ENCODE measurements at regions not wholly inside any gene's neighbourhood (a gene's known extent, or its start where the extent isn't known, plus 50 kb on each side); places are given as distances from the start of the nearest gene placed in this dataset.

GRCh38 chr16:48471435-48471834, 86.2 kb upstream of the SIAH1 start:
- ChIA-PET POLR2A (no interaction called here), CTCF (interaction anchor here (1.0 to 1.8 kb wide), 4 partner anchors 151 to 306 kb away, joined by 3 to 7 read pairs (median 4); no protein-coding TSS in a partner anchor)
- Mint-ChIP-seq H3K27me3 (ENCODE audit: low read depth) (no peaks in the 10 kb centered on the region), H3K4me3 (no peak overlapping the region), H3K27ac (no peak overlapping the region), H3K4me1 (no peaks in the 10 kb centered on the region), H3K9me3 (peaks cover 13% of the 10 kb centered on the region), H3K36me3 (no peaks in the 10 kb centered on the region)
- no peak for ATAC-seq
- no peak for DNase-seq (ENCODE audit: low spot score)
- TF ChIP-seq ZNF232 (CRISPR knock-in tag; IDR thresholded peaks at IDR 0.05), result no peak
- TF ChIP-seq, protein P1, sequence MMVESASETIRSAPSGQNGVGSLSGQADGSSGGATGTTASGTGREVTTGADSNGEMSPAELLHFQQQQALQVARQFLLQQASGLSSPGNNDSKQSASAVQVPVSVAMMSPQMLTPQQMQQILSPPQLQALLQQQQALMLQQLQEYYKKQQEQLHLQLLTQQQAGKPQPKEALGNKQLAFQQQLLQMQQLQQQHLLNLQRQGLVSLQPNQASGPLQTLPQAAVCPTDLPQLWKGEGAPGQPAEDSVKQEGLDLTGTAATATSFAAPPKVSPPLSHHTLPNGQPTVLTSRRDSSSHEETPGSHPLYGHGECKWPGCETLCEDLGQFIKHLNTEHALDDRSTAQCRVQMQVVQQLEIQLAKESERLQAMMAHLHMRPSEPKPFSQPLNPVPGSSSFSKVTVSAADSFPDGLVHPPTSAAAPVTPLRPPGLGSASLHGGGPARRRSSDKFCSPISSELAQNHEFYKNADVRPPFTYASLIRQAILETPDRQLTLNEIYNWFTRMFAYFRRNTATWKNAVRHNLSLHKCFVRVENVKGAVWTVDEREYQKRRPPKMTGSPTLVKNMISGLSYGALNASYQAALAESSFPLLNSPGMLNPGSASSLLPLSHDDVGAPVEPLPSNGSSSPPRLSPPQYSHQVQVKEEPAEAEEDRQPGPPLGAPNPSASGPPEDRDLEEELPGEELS (CRISPR knock-in tag; IDR thresholded peaks at IDR 0.05), result no peak
- no peak for TF ChIP-seq SOX15 (CRISPR knock-in tag; IDR thresholded peaks at IDR 0.05)

DNA sequence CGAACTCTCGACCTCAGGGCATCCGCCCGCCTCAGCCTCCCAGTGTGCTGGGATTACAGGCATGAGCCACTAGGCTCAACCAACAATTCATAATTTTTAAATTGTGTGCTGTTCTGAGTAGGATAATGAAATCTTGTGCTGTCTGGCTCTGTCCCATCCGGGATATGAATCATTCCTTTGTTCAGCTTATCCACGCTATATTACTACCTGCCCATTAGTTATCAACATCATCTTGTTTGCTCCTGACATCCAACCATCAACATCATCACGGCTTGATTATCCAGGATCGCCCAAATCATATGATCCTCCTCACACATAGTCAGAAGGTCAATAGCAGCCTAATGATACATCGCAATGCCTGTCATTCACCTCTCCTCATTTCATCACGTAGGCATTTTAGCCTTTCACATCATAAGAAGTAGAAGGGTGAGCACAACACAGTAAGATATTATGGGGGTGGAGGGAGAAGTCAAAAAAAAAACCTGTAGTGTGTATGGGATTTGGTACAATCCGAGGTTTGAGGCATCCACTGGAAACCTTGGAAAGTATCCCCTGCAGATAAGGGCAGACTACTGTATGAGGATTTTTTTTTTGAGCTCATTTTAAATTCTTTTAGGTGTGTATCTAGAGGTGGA, 77.0 kb upstream of the SIAH1 start:
- no peaks in the 10 kb centered on the region for H3K36me3 Mint-ChIP-seq
- no peak for DNase-seq (ENCODE audit: low spot score)

GRCh38 chr16:48459167-48459566, 74.0 kb upstream of the SIAH1 start:
- Mint-ChIP-seq H3K4me1 (no peaks in the 10 kb centered on the region), H3K27ac (no peak overlapping the region), H3K36me3 (no peaks in the 10 kb centered on the region), H3K4me3 (no peak overlapping the region), H3K27me3 (ENCODE audit: low read depth) (peaks cover 3% of the 10 kb centered on the region), H3K9me3 (peaks cover 10% of the 10 kb centered on the region; the same call in 1 of the 2 replicates)
- no peak for ATAC-seq
- CTCF ChIA-PET, result no interaction called here
- DNase-seq (ENCODE audit: low spot score), result no peak
- TF ChIP-seq RORB (CRISPR knock-in tag; IDR thresholded peaks at IDR 0.05), result no peak
- POLR2A ChIA-PET, result no interaction called here

More for the DNA sequence above, 77.0 kb upstream of the SIAH1 start:
- H3K4me3 Mint-ChIP-seq, result no peak overlapping the region
- no peaks in the 10 kb centered on the region for H3K4me1 Mint-ChIP-seq
- POLR2A ChIA-PET, result no interaction called here
- CTCF ChIA-PET, result no interaction called here
- H3K27ac Mint-ChIP-seq, result no peak overlapping the region
- peaks cover 14% of the 10 kb centered on the region for H3K9me3 Mint-ChIP-seq
- H3K27me3 Mint-ChIP-seq (ENCODE audit: low read depth), result peaks cover 4% of the 10 kb centered on the region
- ATAC-seq, result no peak
- TF ChIP-seq, protein P2, sequence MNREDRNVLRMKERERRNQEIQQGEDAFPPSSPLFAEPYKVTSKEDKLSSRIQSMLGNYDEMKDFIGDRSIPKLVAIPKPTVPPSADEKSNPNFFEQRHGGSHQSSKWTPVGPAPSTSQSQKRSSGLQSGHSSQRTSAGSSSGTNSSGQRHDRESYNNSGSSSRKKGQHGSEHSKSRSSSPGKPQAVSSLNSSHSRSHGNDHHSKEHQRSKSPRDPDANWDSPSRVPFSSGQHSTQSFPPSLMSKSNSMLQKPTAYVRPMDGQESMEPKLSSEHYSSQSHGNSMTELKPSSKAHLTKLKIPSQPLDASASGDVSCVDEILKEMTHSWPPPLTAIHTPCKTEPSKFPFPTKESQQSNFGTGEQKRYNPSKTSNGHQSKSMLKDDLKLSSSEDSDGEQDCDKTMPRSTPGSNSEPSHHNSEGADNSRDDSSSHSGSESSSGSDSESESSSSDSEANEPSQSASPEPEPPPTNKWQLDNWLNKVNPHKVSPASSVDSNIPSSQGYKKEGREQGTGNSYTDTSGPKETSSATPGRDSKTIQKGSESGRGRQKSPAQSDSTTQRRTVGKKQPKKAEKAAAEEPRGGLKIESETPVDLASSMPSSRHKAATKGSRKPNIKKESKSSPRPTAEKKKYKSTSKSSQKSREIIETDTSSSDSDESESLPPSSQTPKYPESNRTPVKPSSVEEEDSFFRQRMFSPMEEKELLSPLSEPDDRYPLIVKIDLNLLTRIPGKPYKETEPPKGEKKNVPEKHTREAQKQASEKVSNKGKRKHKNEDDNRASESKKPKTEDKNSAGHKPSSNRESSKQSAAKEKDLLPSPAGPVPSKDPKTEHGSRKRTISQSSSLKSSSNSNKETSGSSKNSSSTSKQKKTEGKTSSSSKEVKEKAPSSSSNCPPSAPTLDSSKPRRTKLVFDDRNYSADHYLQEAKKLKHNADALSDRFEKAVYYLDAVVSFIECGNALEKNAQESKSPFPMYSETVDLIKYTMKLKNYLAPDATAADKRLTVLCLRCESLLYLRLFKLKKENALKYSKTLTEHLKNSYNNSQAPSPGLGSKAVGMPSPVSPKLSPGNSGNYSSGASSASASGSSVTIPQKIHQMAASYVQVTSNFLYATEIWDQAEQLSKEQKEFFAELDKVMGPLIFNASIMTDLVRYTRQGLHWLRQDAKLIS (CRISPR knock-in tag; IDR thresholded peaks at IDR 0.05; ENCODE audit: borderline replicate concordance), result no peak
- TF ChIP-seq, protein P3, sequence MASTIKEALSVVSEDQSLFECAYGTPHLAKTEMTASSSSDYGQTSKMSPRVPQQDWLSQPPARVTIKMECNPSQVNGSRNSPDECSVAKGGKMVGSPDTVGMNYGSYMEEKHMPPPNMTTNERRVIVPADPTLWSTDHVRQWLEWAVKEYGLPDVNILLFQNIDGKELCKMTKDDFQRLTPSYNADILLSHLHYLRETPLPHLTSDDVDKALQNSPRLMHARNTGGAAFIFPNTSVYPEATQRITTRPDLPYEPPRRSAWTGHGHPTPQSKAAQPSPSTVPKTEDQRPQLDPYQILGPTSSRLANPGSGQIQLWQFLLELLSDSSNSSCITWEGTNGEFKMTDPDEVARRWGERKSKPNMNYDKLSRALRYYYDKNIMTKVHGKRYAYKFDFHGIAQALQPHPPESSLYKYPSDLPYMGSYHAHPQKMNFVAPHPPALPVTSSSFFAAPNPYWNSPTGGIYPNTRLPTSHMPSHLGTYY (CRISPR knock-in tag; IDR thresholded peaks at IDR 0.05), result no peak

- Mint-ChIP-seq H3K9me3 (no peaks in the 10 kb centered on the region), H3K36me3 (no peaks in the 10 kb centered on the region), H3K27me3 (ENCODE audit: low read depth) (no peaks in the 10 kb centered on the region), H3K27ac (no peak overlapping the region), H3K4me1 (no peaks in the 10 kb centered on the region), H3K4me3 (no peak overlapping the region)
- POLR2A ChIA-PET, result interaction anchor here (0.6 to 0.7 kb wide), 2 partner anchors 44 to 920 kb away, joined by 4 to 6 read pairs; no protein-coding TSS in a partner anchor
- DNase-seq (ENCODE audit: low spot score), result no peak
- CTCF ChIA-PET, result no interaction called here
- no peak for ATAC-seq
- TF ChIP-seq ZNF396 (CRISPR knock-in tag; IDR thresholded peaks at IDR 0.05; ENCODE audit: borderline replicate concordance) (no peak), CREM (CRISPR knock-in tag; IDR thresholded peaks at IDR 0.05) (no peak), NR3C1 (CRISPR knock-in tag; conservative IDR thresholded peaks at IDR 0.05; ENCODE audit: low read depth) (no peak), ELF4 (CRISPR knock-in tag; IDR thresholded peaks at IDR 0.05; ENCODE audit: low read depth) (no peak)
- TF ChIP-seq, protein P4, sequence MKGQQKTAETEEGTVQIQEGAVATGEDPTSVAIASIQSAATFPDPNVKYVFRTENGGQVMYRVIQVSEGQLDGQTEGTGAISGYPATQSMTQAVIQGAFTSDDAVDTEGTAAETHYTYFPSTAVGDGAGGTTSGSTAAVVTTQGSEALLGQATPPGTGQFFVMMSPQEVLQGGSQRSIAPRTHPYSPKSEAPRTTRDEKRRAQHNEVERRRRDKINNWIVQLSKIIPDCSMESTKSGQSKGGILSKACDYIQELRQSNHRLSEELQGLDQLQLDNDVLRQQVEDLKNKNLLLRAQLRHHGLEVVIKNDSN (CRISPR knock-in tag; IDR thresholded peaks at IDR 0.05), result no peak
These were observed 68.8 kb upstream of the SIAH1 start for GRCh38 chr16:48454051-48454450.
